ENCODE measurements at regions not wholly inside any gene's neighbourhood (a gene's known extent, or its start where the extent isn't known, plus 50 kb on each side); places are given as distances from the start of the nearest gene placed in this dataset.
"Not testable (repeated sequence)": the region's sequence is repeated elsewhere in the genome, so short reads cannot be mapped to it uniquely, and the experiment has no call there.

GRCh38 chr2:89820248-89820647, 1128.8 kb downstream of the RPIA start:
- Histone ChIP-seq H3K27ac (ENCODE audit: control insufficient read depth, insufficient read depth, low read length) (no peak overlapping the region), H3K4me2 (ENCODE audit: control insufficient read depth, extremely low read depth, insufficient read depth, low read depth, low read length) (no peak overlapping the region), H3K79me2 (ENCODE audit: control insufficient read depth, insufficient read depth, low read length) (no peaks in the 10 kb centered on the region), H3K9me1 (ENCODE audit: control insufficient read depth, extremely low read depth, insufficient read depth, low read length) (no peaks in the 10 kb centered on the region), H3K4me3 (ENCODE audit: control insufficient read depth in 2 of 3, extremely low read depth in 1 of 3, insufficient read depth in 2 of 3, low read depth in 1 of 3, low read length in 3 of 3) (no peak overlapping the region), H3K4me1 (ENCODE audit: control insufficient read depth, extremely low read depth, insufficient read depth, low read length) (no peaks in the 10 kb centered on the region), H3K36me3 (ENCODE audit: control insufficient read depth in 2 of 2, extremely low read depth in 1 of 2, insufficient read depth in 2 of 2, low read length in 2 of 2) (no peaks in the 10 kb centered on the region), H3K9me3 (ENCODE audit: control insufficient read depth, low read depth, low read length) (peaks cover 38% of the 10 kb centered on the region), H4K20me1 (ENCODE audit: control insufficient read depth, extremely low read depth, insufficient read depth, low read length) (no peaks in the 10 kb centered on the region), H3K27me3 (ENCODE audit: control insufficient read depth, extremely low read depth, insufficient read depth, low read length) (no peaks in the 10 kb centered on the region), H2AFZ (ENCODE audit: control insufficient read depth, low read length) (no peak overlapping the region), H3K9ac (ENCODE audit: control insufficient read depth, extremely low read depth, insufficient read depth, low read length) (no peak overlapping the region)
- dilution Hi-C loops (cut with MboI; ENCODE audit: extremely low pct_ligation_motif_present, low sequenced_read_pairs), result no loop called here
- TF ChIP-seq EZH2 (IDR thresholded peaks at IDR 0.05; ENCODE audit: low read length) (no peak), CTCF (optimal IDR thresholded peaks at IDR 0.05 in 1 of 3, IDR thresholded peaks at IDR 0.05 in 1 of 3, conservative IDR thresholded peaks at IDR 0.05 in 1 of 3; ENCODE audit: extremely low read depth in 1 of 3, insufficient read depth in 2 of 3, low read length in 3 of 3) (no peak)
- no peak for FAIRE-seq
- no peak for DNase-seq (ENCODE audit: low read depth, low spot score)

- H4K20me1 ChIP-seq (ENCODE audit: control insufficient read depth, extremely low read depth, insufficient read depth, low read length), result no peaks in the 10 kb centered on the region
- no peak overlapping the region for H2AFZ ChIP-seq (ENCODE audit: control insufficient read depth, low read length)
- no peak overlapping the region for H3K4me2 ChIP-seq (ENCODE audit: control insufficient read depth, extremely low read depth, insufficient read depth, low read depth, low read length)
- no peaks in the 10 kb centered on the region for H3K36me3 ChIP-seq (ENCODE audit: control insufficient read depth in 2 of 2, extremely low read depth in 1 of 2, insufficient read depth in 2 of 2, low read length in 2 of 2)
- dilution Hi-C loops (cut with MboI; ENCODE audit: extremely low pct_ligation_motif_present, low sequenced_read_pairs), result no loop called here
- H3K9me1 ChIP-seq (ENCODE audit: control insufficient read depth, extremely low read depth, insufficient read depth, low read length), result no peaks in the 10 kb centered on the region
- TF ChIP-seq CTCF (optimal IDR thresholded peaks at IDR 0.05 in 1 of 3, IDR thresholded peaks at IDR 0.05 in 1 of 3, conservative IDR thresholded peaks at IDR 0.05 in 1 of 3; ENCODE audit: extremely low read depth in 1 of 3, insufficient read depth in 2 of 3, low read length in 3 of 3) (no peak), EZH2 (IDR thresholded peaks at IDR 0.05; ENCODE audit: low read length) (no peak)
- H3K27ac ChIP-seq (ENCODE audit: control insufficient read depth, insufficient read depth, low read length), result no peak overlapping the region
- no peak overlapping the region for H3K4me3 ChIP-seq (ENCODE audit: control insufficient read depth in 2 of 3, extremely low read depth in 1 of 3, insufficient read depth in 2 of 3, low read depth in 1 of 3, low read length in 3 of 3)
- no peak for FAIRE-seq
- H3K27me3 ChIP-seq (ENCODE audit: control insufficient read depth, extremely low read depth, insufficient read depth, low read length), result no peaks in the 10 kb centered on the region
- H3K9me3 ChIP-seq (ENCODE audit: control insufficient read depth, low read depth, low read length), result peaks cover 44% of the 10 kb centered on the region
- H3K79me2 ChIP-seq (ENCODE audit: control insufficient read depth, insufficient read depth, low read length), result no peaks in the 10 kb centered on the region
- H3K4me1 ChIP-seq (ENCODE audit: control insufficient read depth, extremely low read depth, insufficient read depth, low read length), result no peaks in the 10 kb centered on the region
- no peak for DNase-seq (ENCODE audit: low read depth, low spot score)
- no peak overlapping the region for H3K9ac ChIP-seq (ENCODE audit: control insufficient read depth, extremely low read depth, insufficient read depth, low read length)
These were observed 1130.0 kb downstream of the RPIA start for GRCh38 chr2:89821455-89821945.

- H3K9me3 ChIP-seq (ENCODE audit: control insufficient read depth, low read depth, low read length), result peaks cover 47% of the 10 kb centered on the region
- H3K79me2 ChIP-seq (ENCODE audit: control insufficient read depth, insufficient read depth, low read length); H3K27ac ChIP-seq (ENCODE audit: control insufficient read depth, insufficient read depth, low read length); H3K4me3 ChIP-seq (ENCODE audit: control insufficient read depth in 2 of 3, extremely low read depth in 1 of 3, insufficient read depth in 2 of 3, low read depth in 1 of 3, low read length in 3 of 3); dilution Hi-C loops (cut with MboI; ENCODE audit: extremely low pct_ligation_motif_present, low sequenced_read_pairs); H3K4me1 ChIP-seq (ENCODE audit: control insufficient read depth, extremely low read depth, insufficient read depth, low read length); H3K9ac ChIP-seq (ENCODE audit: control insufficient read depth, extremely low read depth, insufficient read depth, low read length); H4K20me1 ChIP-seq (ENCODE audit: control insufficient read depth, extremely low read depth, insufficient read depth, low read length); H3K36me3 ChIP-seq (ENCODE audit: control insufficient read depth in 2 of 2, extremely low read depth in 1 of 2, insufficient read depth in 2 of 2, low read length in 2 of 2); H2AFZ ChIP-seq (ENCODE audit: control insufficient read depth, low read length); FAIRE-seq; H3K9me1 ChIP-seq (ENCODE audit: control insufficient read depth, extremely low read depth, insufficient read depth, low read length); DNase-seq (ENCODE audit: low read depth, low spot score); H3K4me2 ChIP-seq (ENCODE audit: control insufficient read depth, extremely low read depth, insufficient read depth, low read depth, low read length); H3K27me3 ChIP-seq (ENCODE audit: control insufficient read depth, extremely low read depth, insufficient read depth, low read length): not testable (repeated sequence)
These were observed 1130.9 kb downstream of the RPIA start for GRCh38 chr2:89822342-89822741.

Measured in keratinocyte (primary cell).